HCT116 (cell line): ENCODE measurements at regions not wholly inside any gene's neighbourhood (a gene's known extent, or its start where the extent isn't known, plus 50 kb on each side); places are given as distances from the start of the nearest gene placed in this dataset.
"Not testable (repeated sequence)": the region's sequence is repeated elsewhere in the genome, so short reads cannot be mapped to it uniquely, and the experiment has no call there.

Source experiments
- TF ChIP-seq, protein P1 (sequence below), 3 experiments: fragments of 200-600 bp in 1 of 3; sonication (generic) in 1 of 3; IDR thresholded peaks in 2 of 3; conservative IDR thresholded peaks in 1 of 3; 2 replicates each; pipeline ENCODE4 v1.5.1; 2012 to 2017; ENCODE audit warnings: low read depth in 2 of 3, low read length in 2 of 3, antibody characterized with exemption in 1 of 3, borderline replicate concordance in 1 of 3, control low read depth in 1 of 3, mild to moderate bottlenecking in 1 of 3, mixed read lengths in 1 of 3, mixed run types in 1 of 3, moderate library complexity in 1 of 3; ENCODE audit not compliant: insufficient read depth in 1 of 3
- TF ChIP-seq, protein P2 (sequence below): IDR thresholded peaks from 2 replicates; pipeline ENCODE4 v1.6.1; 2012; ENCODE audit warnings: low read depth
- TF ChIP-seq, protein P3 (sequence below): IDR thresholded peaks from 2 replicates; pipeline ENCODE4 v1.6.1; 2012

DNA sequence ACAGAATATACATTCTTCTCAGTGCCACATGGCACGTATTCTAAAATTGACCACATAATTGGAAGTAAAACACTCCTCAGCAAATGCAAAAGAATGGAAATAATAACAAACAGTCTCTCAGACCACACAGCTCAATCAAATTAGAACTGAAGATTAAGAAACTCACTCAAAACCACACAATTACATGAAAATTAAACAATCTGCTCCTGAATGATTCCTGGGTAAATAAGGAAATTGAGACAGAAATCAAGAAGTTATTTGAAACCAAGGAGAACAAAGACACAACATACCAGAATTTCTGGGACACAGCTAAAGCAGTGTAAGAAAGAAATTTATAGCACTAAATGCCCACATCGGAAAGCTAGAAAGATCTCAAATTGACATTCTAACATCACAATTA lies 637.3 kb downstream of the ANKRD50 start:
- TF ChIP-seq, protein P1, sequence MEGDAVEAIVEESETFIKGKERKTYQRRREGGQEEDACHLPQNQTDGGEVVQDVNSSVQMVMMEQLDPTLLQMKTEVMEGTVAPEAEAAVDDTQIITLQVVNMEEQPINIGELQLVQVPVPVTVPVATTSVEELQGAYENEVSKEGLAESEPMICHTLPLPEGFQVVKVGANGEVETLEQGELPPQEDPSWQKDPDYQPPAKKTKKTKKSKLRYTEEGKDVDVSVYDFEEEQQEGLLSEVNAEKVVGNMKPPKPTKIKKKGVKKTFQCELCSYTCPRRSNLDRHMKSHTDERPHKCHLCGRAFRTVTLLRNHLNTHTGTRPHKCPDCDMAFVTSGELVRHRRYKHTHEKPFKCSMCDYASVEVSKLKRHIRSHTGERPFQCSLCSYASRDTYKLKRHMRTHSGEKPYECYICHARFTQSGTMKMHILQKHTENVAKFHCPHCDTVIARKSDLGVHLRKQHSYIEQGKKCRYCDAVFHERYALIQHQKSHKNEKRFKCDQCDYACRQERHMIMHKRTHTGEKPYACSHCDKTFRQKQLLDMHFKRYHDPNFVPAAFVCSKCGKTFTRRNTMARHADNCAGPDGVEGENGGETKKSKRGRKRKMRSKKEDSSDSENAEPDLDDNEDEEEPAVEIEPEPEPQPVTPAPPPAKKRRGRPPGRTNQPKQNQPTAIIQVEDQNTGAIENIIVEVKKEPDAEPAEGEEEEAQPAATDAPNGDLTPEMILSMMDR (IDR thresholded peaks at IDR 0.05 in 2 of 3, conservative IDR thresholded peaks at IDR 0.05 in 1 of 3; ENCODE audit: borderline replicate concordance in 1 of 3, insufficient read depth in 1 of 3, low read depth in 2 of 3, low read length in 2 of 3) = not testable (repeated sequence)
- TF ChIP-seq, protein P2, sequence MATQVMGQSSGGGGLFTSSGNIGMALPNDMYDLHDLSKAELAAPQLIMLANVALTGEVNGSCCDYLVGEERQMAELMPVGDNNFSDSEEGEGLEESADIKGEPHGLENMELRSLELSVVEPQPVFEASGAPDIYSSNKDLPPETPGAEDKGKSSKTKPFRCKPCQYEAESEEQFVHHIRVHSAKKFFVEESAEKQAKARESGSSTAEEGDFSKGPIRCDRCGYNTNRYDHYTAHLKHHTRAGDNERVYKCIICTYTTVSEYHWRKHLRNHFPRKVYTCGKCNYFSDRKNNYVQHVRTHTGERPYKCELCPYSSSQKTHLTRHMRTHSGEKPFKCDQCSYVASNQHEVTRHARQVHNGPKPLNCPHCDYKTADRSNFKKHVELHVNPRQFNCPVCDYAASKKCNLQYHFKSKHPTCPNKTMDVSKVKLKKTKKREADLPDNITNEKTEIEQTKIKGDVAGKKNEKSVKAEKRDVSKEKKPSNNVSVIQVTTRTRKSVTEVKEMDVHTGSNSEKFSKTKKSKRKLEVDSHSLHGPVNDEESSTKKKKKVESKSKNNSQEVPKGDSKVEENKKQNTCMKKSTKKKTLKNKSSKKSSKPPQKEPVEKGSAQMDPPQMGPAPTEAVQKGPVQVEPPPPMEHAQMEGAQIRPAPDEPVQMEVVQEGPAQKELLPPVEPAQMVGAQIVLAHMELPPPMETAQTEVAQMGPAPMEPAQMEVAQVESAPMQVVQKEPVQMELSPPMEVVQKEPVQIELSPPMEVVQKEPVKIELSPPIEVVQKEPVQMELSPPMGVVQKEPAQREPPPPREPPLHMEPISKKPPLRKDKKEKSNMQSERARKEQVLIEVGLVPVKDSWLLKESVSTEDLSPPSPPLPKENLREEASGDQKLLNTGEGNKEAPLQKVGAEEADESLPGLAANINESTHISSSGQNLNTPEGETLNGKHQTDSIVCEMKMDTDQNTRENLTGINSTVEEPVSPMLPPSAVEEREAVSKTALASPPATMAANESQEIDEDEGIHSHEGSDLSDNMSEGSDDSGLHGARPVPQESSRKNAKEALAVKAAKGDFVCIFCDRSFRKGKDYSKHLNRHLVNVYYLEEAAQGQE = not testable (repeated sequence)
- TF ChIP-seq, protein P3, sequence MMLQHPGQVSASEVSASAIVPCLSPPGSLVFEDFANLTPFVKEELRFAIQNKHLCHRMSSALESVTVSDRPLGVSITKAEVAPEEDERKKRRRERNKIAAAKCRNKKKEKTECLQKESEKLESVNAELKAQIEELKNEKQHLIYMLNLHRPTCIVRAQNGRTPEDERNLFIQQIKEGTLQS = not testable (repeated sequence)
